ENCODE measurements at regions not wholly inside any gene's neighbourhood (a gene's known extent, or its start where the extent isn't known, plus 50 kb on each side); places are given as distances from the start of the nearest gene placed in this dataset.

DNA sequence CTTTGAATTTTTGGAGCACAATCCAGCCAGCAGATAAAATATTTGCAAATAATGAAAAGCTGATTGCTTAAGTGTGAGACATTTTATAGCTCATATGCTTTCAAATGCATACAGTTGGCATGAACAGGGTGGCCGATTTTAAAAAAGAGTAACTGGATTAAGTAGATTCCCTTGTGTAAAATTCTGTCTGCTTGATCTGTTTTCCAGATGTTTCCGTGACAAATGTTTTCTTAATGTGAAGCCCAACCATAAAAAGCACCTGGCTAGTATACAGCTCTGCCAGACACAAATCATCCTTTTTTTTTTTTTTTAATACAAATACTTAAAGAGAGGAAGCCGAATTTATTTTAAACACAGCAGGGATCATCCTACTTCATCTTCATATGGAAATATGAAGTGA, 440.7 kb downstream of the CCER1 start:
- TF ChIP-seq CTCF (IDR thresholded peaks at IDR 0.05; ENCODE audit: low read depth, low read length, poor library complexity, severe bottlenecking) (no peak), EZH2phosphoT487 (IDR thresholded peaks at IDR 0.05; ENCODE audit: borderline replicate concordance, low read length) (no peak)
